ENCODE measurements at regions not wholly inside any gene's neighbourhood (a gene's known extent, or its start where the extent isn't known, plus 50 kb on each side); places are given as distances from the start of the nearest gene placed in this dataset.
A peak's percentile ranks its signal among the peaks of the same experiment; 100 is the strongest.

GRCh38 chr2:120516679-120517314 is 170.9 kb downstream of the INHBB start (continued):
- TF ChIP-seq KLF16 (CRISPR knock-in tag; IDR thresholded peaks at IDR 0.05): peak in 1 of 2 experiments; percentile 34; a peak in 1 of 4 replicates
- no peak for TF ChIP-seq BCL6 (CRISPR knock-in tag; IDR thresholded peaks at IDR 0.05)
- peak; percentile 52; the same call in 1 of the 2 replicates for TF ChIP-seq ARID3A (IDR thresholded peaks at IDR 0.05; ENCODE audit: low read depth, low read length)
- peak; percentile 50 for TF ChIP-seq SAP130 (CRISPR knock-in tag; IDR thresholded peaks at IDR 0.05; ENCODE audit: low read depth)
- TF ChIP-seq AHDC1 (CRISPR knock-in tag; IDR thresholded peaks at IDR 0.05; ENCODE audit: borderline replicate concordance): peak; percentile 29; the same call in 1 of the 2 replicates
- TF ChIP-seq ZNF264 (CRISPR knock-in tag; IDR thresholded peaks at IDR 0.05): no peak
- no peak for TF ChIP-seq SOX13 (IDR thresholded peaks at IDR 0.05)
- peak in 1 of 2 experiments; percentile 74; a peak in 1 of 4 replicates for TF ChIP-seq SOX13 (CRISPR knock-in tag; conservative IDR thresholded peaks at IDR 0.05 in 1 of 2, IDR thresholded peaks at IDR 0.05 in 1 of 2)
- TF ChIP-seq IKZF5 (CRISPR knock-in tag; IDR thresholded peaks at IDR 0.05): 0 out of 2 replicates have a peak, but pooled peaks have one; percentile 51
- TF ChIP-seq FOSL2 (CRISPR knock-in tag; IDR thresholded peaks at IDR 0.05): peak; percentile 44
- TF ChIP-seq ZNF672 (CRISPR knock-in tag; IDR thresholded peaks at IDR 0.05): no peak
- TF ChIP-seq HNF4G (IDR thresholded peaks at IDR 0.05; ENCODE audit: borderline replicate concordance, low read depth, low read length): peak; percentile 56; the same call in 1 of the 2 replicates
- TF ChIP-seq HNF4G (CRISPR knock-in tag; IDR thresholded peaks at IDR 0.05; ENCODE audit: borderline replicate concordance, low read depth): peak; percentile 80; the same call in 1 of the 2 replicates
- TF ChIP-seq ATAD3A (CRISPR knock-in tag; IDR thresholded peaks at IDR 0.05): no peak
- TF ChIP-seq ZNF629 (CRISPR knock-in tag; conservative IDR thresholded peaks at IDR 0.05): peak; percentile 69
- TF ChIP-seq GATA4 (IDR thresholded peaks at IDR 0.05; ENCODE audit: borderline replicate concordance, low read depth): no peak
- 0 out of 2 replicates have a peak, but pooled peaks have one; percentile 28 for TF ChIP-seq ZBTB43 (CRISPR knock-in tag; conservative IDR thresholded peaks at IDR 0.05)
